ENCODE measurements at regions not wholly inside any gene's neighbourhood (a gene's known extent, or its start where the extent isn't known, plus 50 kb on each side); places are given as distances from the start of the nearest gene placed in this dataset.
"Not testable (repeated sequence)": the region's sequence is repeated elsewhere in the genome, so short reads cannot be mapped to it uniquely, and the experiment has no call there.

- Mint-ChIP-seq H3K4me3 (ENCODE audit: unreplicated experiment) (no peak overlapping the region), H3K27ac (ENCODE audit: unreplicated experiment) (no peak overlapping the region), H3K9me3 (ENCODE audit: unreplicated experiment) (no peaks in the 10 kb centered on the region), H3K36me3 (ENCODE audit: insufficient read depth, unreplicated experiment) (no peaks in the 10 kb centered on the region), H3K4me1 (ENCODE audit: low read depth, unreplicated experiment) (no peaks in the 10 kb centered on the region), H3K27me3 (ENCODE audit: insufficient read depth, unreplicated experiment) (no peaks in the 10 kb centered on the region)
- no TSS peak for BruUV-seq (replicated peaks)
- intact Hi-C loops (cut with micrococcal nuclease; ENCODE audit: unreplicated experiment) = no loop called here
- H3K27me3 ChIP-seq (replicated peaks; ENCODE audit: control insufficient read depth, insufficient read depth, low read length) = no peaks in the 10 kb centered on the region
- POLR2A ChIA-PET = no interaction called here
- no peak overlapping the region for H3K4me3 ChIP-seq (ENCODE audit: low read depth, low read length)
- CTCF ChIA-PET = no interaction called here
- no peaks in the 10 kb centered on the region for H3K4me1 ChIP-seq
- H3K9me3 ChIP-seq = no peaks in the 10 kb centered on the region
- no peak for DNase-seq
- TF ChIP-seq CTCF (IDR thresholded peaks at IDR 0.05; ENCODE audit: insufficient read depth in 1 of 2, low read depth in 1 of 2, low read length in 1 of 2, severe bottlenecking in 1 of 2, unreplicated experiment in 1 of 2) = no peak
- H3K36me3 ChIP-seq (ENCODE audit: control insufficient read depth, insufficient read depth, low read length) = no peaks in the 10 kb centered on the region
These were observed 106.3 kb upstream of the ANXA10 start for GRCh38 chr4:167986044-167986443.

- H3K27me3 ChIP-seq (replicated peaks; ENCODE audit: control insufficient read depth, insufficient read depth, low read length) = no peaks in the 10 kb centered on the region
- no peak overlapping the region for H3K4me3 Mint-ChIP-seq (ENCODE audit: unreplicated experiment)
- H3K9me3 Mint-ChIP-seq (ENCODE audit: unreplicated experiment) = no peaks in the 10 kb centered on the region
- H3K36me3 Mint-ChIP-seq (ENCODE audit: insufficient read depth, unreplicated experiment) = no peaks in the 10 kb centered on the region
- TF ChIP-seq CTCF (IDR thresholded peaks at IDR 0.05; ENCODE audit: insufficient read depth in 1 of 2, low read depth in 1 of 2, low read length in 1 of 2, severe bottlenecking in 1 of 2, unreplicated experiment in 1 of 2) = no peak
- H3K36me3 ChIP-seq (ENCODE audit: control insufficient read depth, insufficient read depth, low read length) = no peaks in the 10 kb centered on the region
- H3K27ac Mint-ChIP-seq (ENCODE audit: unreplicated experiment) = no peak overlapping the region
- H3K4me3 ChIP-seq (ENCODE audit: low read depth, low read length) = no peak overlapping the region
- no peaks in the 10 kb centered on the region for H3K27me3 Mint-ChIP-seq (ENCODE audit: insufficient read depth, unreplicated experiment)
- ChIA-PET POLR2A (no interaction called here), CTCF (no interaction called here)
- H3K9me3 ChIP-seq = no peaks in the 10 kb centered on the region
- intact Hi-C loops (cut with micrococcal nuclease; ENCODE audit: unreplicated experiment) = no loop called here
- BruUV-seq (replicated peaks) = no TSS peak
- DNase-seq = no peak
- no peaks in the 10 kb centered on the region for H3K4me1 Mint-ChIP-seq (ENCODE audit: low read depth, unreplicated experiment)
- no peaks in the 10 kb centered on the region for H3K4me1 ChIP-seq
These were observed 105.1 kb upstream of the ANXA10 start for GRCh38 chr4:167987285-167987684.

GRCh38 chr4:167989815-167990214, 102.5 kb upstream of the ANXA10 start:
- DNase-seq = no peak
- no peaks in the 10 kb centered on the region for H3K36me3 ChIP-seq (ENCODE audit: control insufficient read depth, insufficient read depth, low read length)

GRCh38 chr4:168008112-168008511, 84.2 kb upstream of the ANXA10 start:
- H3K36me3 ChIP-seq (ENCODE audit: control insufficient read depth, insufficient read depth, low read length); H3K4me1 ChIP-seq; H3K27me3 Mint-ChIP-seq (ENCODE audit: insufficient read depth, unreplicated experiment); H3K9me3 ChIP-seq; DNase-seq; POLR2A ChIA-PET; BruUV-seq (replicated peaks); CTCF ChIA-PET; H3K4me3 ChIP-seq (ENCODE audit: low read depth, low read length); H3K4me1 Mint-ChIP-seq (ENCODE audit: low read depth, unreplicated experiment); H3K4me3 Mint-ChIP-seq (ENCODE audit: unreplicated experiment); H3K27me3 ChIP-seq (replicated peaks; ENCODE audit: control insufficient read depth, insufficient read depth, low read length); H3K27ac Mint-ChIP-seq (ENCODE audit: unreplicated experiment); H3K36me3 Mint-ChIP-seq (ENCODE audit: insufficient read depth, unreplicated experiment); intact Hi-C loops (cut with micrococcal nuclease; ENCODE audit: unreplicated experiment); H3K9me3 Mint-ChIP-seq (ENCODE audit: unreplicated experiment): not testable (repeated sequence)

More at GRCh38 chr4:167989815-167990214, 102.5 kb upstream of the ANXA10 start:
- H3K36me3 Mint-ChIP-seq (ENCODE audit: insufficient read depth, unreplicated experiment) = no peaks in the 10 kb centered on the region
- Histone ChIP-seq H3K4me1 (no peaks in the 10 kb centered on the region), H3K9me3 (no peaks in the 10 kb centered on the region), H3K4me3 (ENCODE audit: low read depth, low read length) (no peak overlapping the region), H3K27me3 (replicated peaks; ENCODE audit: control insufficient read depth, insufficient read depth, low read length) (no peaks in the 10 kb centered on the region)
- peaks cover 1% of the 10 kb centered on the region for H3K9me3 Mint-ChIP-seq (ENCODE audit: unreplicated experiment)
- H3K4me1 Mint-ChIP-seq (ENCODE audit: low read depth, unreplicated experiment) = no peaks in the 10 kb centered on the region
- no peak overlapping the region for H3K4me3 Mint-ChIP-seq (ENCODE audit: unreplicated experiment)
- intact Hi-C loops (cut with micrococcal nuclease; ENCODE audit: unreplicated experiment) = loop anchor here (1.0 kb wide), 1 partner anchor 87 kb away; no protein-coding TSS in a partner anchor
- no peak for TF ChIP-seq CTCF (IDR thresholded peaks at IDR 0.05; ENCODE audit: insufficient read depth in 1 of 2, low read depth in 1 of 2, low read length in 1 of 2, severe bottlenecking in 1 of 2, unreplicated experiment in 1 of 2)
- CTCF ChIA-PET = no interaction called here
- BruUV-seq (replicated peaks) = no TSS peak
- no peak overlapping the region for H3K27ac Mint-ChIP-seq (ENCODE audit: unreplicated experiment)
- no peaks in the 10 kb centered on the region for H3K27me3 Mint-ChIP-seq (ENCODE audit: insufficient read depth, unreplicated experiment)
- POLR2A ChIA-PET = no interaction called here

Measured in Caco-2 (cell line).